ENCODE measurements at regions not wholly inside any gene's neighbourhood (a gene's known extent, or its start where the extent isn't known, plus 50 kb on each side); places are given as distances from the start of the nearest gene placed in this dataset.

GRCh38 chr15:99511866-99512661, 53.7 kb upstream of the MEF2A start:
- no peak overlapping the region for H3K4me3 ChIP-seq (replicated peaks; ENCODE audit: low read depth, low read length)
- peak; percentile 42 for DNase-seq (ENCODE audit: low read depth)
- TF ChIP-seq CTCF (IDR thresholded peaks at IDR 0.05; ENCODE audit: low read length, missing control alignments) = no peak

GRCh38 chr15:99514306-99514705, 51.5 kb upstream of the MEF2A start:
- TF ChIP-seq CTCF (IDR thresholded peaks at IDR 0.05; ENCODE audit: low read length, missing control alignments) = no peak
- DNase-seq (ENCODE audit: low read depth) = peak; percentile 11

More at GRCh38 chr15:99514306-99514705, 51.5 kb upstream of the MEF2A start:
- no peak overlapping the region for H3K4me3 ChIP-seq (replicated peaks; ENCODE audit: low read depth, low read length)

Data from fibroblast of pulmonary artery (primary cell).